ENCODE measurements at regions not wholly inside any gene's neighbourhood (a gene's known extent, or its start where the extent isn't known, plus 50 kb on each side); places are given as distances from the start of the nearest gene placed in this dataset.

DNA sequence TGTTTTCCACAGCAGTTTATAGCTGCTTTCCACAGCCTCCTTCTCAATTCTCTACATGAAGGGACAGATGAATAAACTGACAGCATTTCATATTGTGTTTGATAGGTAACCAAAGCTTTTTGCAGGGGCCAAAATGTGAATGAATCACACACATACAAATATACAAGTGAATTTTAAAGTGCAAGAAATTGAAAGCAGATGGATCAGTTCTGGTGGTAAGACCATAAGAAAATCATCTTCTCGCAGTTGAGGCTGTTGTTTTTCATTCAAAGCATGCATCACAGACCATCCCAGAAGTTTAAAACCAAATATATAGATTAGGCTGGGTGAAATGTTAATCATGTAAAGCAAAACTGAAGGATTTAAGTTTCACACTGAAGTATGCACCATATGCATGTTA, 1569.4 kb downstream of the PCDH9 start:
- ATAC-seq (no peak), DNase-seq (ENCODE audit: low read depth, low spot score) (no peak)
- no peak overlapping the region for H3K27ac ChIP-seq (ENCODE audit: low read depth, low read length)
- no peaks in the 10 kb centered on the region for H3K36me3 ChIP-seq (ENCODE audit: control insufficient read depth in 1 of 2, insufficient read depth in 2 of 2, low read length in 2 of 2)
- H3K4me2 ChIP-seq (ENCODE audit: low read length): no peak overlapping the region
- no peaks in the 10 kb centered on the region for H3K27me3 ChIP-seq (ENCODE audit: insufficient read depth, low read length)
- no peaks in the 10 kb centered on the region for H3K9me2 ChIP-seq (ENCODE audit: insufficient read depth)
- no peaks in the 10 kb centered on the region for H4K20me1 ChIP-seq (ENCODE audit: insufficient read depth)
- POLR2A ChIA-PET: no interaction called here
- H2AFZ ChIP-seq (ENCODE audit: low read depth, low read length, poor library complexity, severe bottlenecking): no peak overlapping the region
- H3K4me1 ChIP-seq (ENCODE audit: control insufficient read depth in 1 of 2, insufficient read depth in 2 of 2, low read length in 2 of 2): no peaks in the 10 kb centered on the region
- intact Hi-C loops (cut with micrococcal nuclease): no loop called here
- BruUV-seq (replicated peaks): no TSS peak
- H3K9me3 ChIP-seq (ENCODE audit: control insufficient read depth in 1 of 2, insufficient read depth in 1 of 2, low read depth in 1 of 2, low read length in 2 of 2): no peaks in the 10 kb centered on the region
- H3K79me2 ChIP-seq (ENCODE audit: insufficient read depth, low read length): no peaks in the 10 kb centered on the region
- no peak overlapping the region for H3K9ac ChIP-seq (ENCODE audit: low read length)
- RAD21 ChIA-PET (ENCODE audit: low non-redundant PET in 1 of 2, low total read pairs in 2 of 2, uncharacterized antibody in 2 of 2, unreplicated experiment in 2 of 2): no interaction called here
- no peak overlapping the region for H3K4me3 ChIP-seq (replicated peaks in 1 of 2; ENCODE audit: low read depth in 1 of 2, low read length in 2 of 2)
- CTCF ChIA-PET: no interaction called here
- TF ChIP-seq MAX (IDR thresholded peaks at IDR 0.05): no peak
- TF ChIP-seq FOSL1 (IDR thresholded peaks at IDR 0.05; ENCODE audit: low read depth): no peak
- no peak for TF ChIP-seq SP1 (IDR thresholded peaks at IDR 0.05; ENCODE audit: low read depth)
- TF ChIP-seq RAD21 (IDR thresholded peaks at IDR 0.05; ENCODE audit: low read depth): no peak
- TF ChIP-seq, protein P1, sequence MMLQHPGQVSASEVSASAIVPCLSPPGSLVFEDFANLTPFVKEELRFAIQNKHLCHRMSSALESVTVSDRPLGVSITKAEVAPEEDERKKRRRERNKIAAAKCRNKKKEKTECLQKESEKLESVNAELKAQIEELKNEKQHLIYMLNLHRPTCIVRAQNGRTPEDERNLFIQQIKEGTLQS (IDR thresholded peaks at IDR 0.05): no peak
- TF ChIP-seq, protein P2, sequence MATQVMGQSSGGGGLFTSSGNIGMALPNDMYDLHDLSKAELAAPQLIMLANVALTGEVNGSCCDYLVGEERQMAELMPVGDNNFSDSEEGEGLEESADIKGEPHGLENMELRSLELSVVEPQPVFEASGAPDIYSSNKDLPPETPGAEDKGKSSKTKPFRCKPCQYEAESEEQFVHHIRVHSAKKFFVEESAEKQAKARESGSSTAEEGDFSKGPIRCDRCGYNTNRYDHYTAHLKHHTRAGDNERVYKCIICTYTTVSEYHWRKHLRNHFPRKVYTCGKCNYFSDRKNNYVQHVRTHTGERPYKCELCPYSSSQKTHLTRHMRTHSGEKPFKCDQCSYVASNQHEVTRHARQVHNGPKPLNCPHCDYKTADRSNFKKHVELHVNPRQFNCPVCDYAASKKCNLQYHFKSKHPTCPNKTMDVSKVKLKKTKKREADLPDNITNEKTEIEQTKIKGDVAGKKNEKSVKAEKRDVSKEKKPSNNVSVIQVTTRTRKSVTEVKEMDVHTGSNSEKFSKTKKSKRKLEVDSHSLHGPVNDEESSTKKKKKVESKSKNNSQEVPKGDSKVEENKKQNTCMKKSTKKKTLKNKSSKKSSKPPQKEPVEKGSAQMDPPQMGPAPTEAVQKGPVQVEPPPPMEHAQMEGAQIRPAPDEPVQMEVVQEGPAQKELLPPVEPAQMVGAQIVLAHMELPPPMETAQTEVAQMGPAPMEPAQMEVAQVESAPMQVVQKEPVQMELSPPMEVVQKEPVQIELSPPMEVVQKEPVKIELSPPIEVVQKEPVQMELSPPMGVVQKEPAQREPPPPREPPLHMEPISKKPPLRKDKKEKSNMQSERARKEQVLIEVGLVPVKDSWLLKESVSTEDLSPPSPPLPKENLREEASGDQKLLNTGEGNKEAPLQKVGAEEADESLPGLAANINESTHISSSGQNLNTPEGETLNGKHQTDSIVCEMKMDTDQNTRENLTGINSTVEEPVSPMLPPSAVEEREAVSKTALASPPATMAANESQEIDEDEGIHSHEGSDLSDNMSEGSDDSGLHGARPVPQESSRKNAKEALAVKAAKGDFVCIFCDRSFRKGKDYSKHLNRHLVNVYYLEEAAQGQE (IDR thresholded peaks at IDR 0.05; ENCODE audit: low read depth): no peak
- no peak for TF ChIP-seq POLR2AphosphoS5 (IDR thresholded peaks at IDR 0.05; ENCODE audit: low read depth, low read length)

Measured in HCT116 (cell line).